ENCODE measurements at regions not wholly inside any gene's neighbourhood (a gene's known extent, or its start where the extent isn't known, plus 50 kb on each side); places are given as distances from the start of the nearest gene placed in this dataset.

DNA sequence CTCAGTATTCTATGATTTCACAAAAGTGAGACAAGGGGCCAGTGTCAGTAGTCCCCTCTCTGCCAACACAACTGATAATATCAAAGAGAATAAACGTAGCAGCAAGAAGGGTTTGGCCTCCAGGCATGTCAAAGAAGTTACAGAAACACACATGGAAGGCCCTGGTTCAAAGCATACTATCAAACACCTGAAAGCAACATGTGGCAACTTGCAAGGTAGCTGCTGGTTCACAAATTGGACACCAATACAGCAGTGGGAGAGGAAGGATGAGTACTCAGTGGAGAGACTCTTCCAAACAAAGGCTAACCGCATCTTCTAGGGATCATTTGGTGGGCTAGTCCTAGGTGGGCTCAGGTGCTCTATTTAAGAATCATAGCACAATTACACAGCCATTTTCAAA lies 74.9 kb upstream of the MAOA start:
- Histone ChIP-seq H3K4me3 (replicated peaks in 1 of 3; ENCODE audit: low read depth in 2 of 3, low read length in 3 of 3) (no peak overlapping the region), H3K27ac (ENCODE audit: low read depth in 1 of 2, low read length in 2 of 2) (no peak overlapping the region), H3K9me3 (replicated peaks in 1 of 2; ENCODE audit: control insufficient read depth in 1 of 2, insufficient read depth in 1 of 2, low read length in 2 of 2) (no peaks in the 10 kb centered on the region), H3K36me3 (replicated peaks in 1 of 2; ENCODE audit: control insufficient read depth in 1 of 2, insufficient read depth in 2 of 2, low read length in 2 of 2) (no peaks in the 10 kb centered on the region), H3K79me2 (ENCODE audit: insufficient read depth, low read length) (no peaks in the 10 kb centered on the region), H3K27me3 (ENCODE audit: control insufficient read depth in 2 of 2, insufficient read depth in 2 of 2, low read length in 2 of 2) (no peaks in the 10 kb centered on the region), H2AFZ (ENCODE audit: insufficient read depth, low read depth, low read length, poor library complexity, severe bottlenecking) (no peak overlapping the region), H3K4me2 (replicated peaks; ENCODE audit: extremely low read depth, low read length, poor library complexity, severe bottlenecking) (no peak overlapping the region), H3K9ac (ENCODE audit: insufficient read depth, low read length, poor library complexity, severe bottlenecking) (no peak overlapping the region), H3K4me1 (ENCODE audit: control insufficient read depth in 1 of 2, insufficient read depth in 2 of 2, low read length in 2 of 2) (peaks cover 0 to 5% of the 10 kb centered on the region in 2 donors), H4K20me1 (ENCODE audit: insufficient read depth, low read length) (no peaks in the 10 kb centered on the region)
- intact Hi-C loops (cut with micrococcal nuclease), result no loop called here
- H3K4me3 Mint-ChIP-seq, result no peak overlapping the region
- TF ChIP-seq, protein P1, sequence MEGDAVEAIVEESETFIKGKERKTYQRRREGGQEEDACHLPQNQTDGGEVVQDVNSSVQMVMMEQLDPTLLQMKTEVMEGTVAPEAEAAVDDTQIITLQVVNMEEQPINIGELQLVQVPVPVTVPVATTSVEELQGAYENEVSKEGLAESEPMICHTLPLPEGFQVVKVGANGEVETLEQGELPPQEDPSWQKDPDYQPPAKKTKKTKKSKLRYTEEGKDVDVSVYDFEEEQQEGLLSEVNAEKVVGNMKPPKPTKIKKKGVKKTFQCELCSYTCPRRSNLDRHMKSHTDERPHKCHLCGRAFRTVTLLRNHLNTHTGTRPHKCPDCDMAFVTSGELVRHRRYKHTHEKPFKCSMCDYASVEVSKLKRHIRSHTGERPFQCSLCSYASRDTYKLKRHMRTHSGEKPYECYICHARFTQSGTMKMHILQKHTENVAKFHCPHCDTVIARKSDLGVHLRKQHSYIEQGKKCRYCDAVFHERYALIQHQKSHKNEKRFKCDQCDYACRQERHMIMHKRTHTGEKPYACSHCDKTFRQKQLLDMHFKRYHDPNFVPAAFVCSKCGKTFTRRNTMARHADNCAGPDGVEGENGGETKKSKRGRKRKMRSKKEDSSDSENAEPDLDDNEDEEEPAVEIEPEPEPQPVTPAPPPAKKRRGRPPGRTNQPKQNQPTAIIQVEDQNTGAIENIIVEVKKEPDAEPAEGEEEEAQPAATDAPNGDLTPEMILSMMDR (IDR thresholded peaks at IDR 0.05), result no peak
- H3K9me3 Mint-ChIP-seq, result no peaks in the 10 kb centered on the region
- DNase-seq, result no peak
- H3K36me3 Mint-ChIP-seq, result no peaks in the 10 kb centered on the region
- peaks cover 0 to 2% (median 0%) of the 10 kb centered on the region in 3 donors for H3K27me3 Mint-ChIP-seq (ENCODE audit: low read depth in 3 of 3)
- no peak overlapping the region for H3K27ac Mint-ChIP-seq
- peaks cover 5% of the 10 kb centered on the region for H3K4me1 Mint-ChIP-seq
- WGBS (ENCODE audit: insufficient coverage), result 100% methylated on average over 1 of the region's 2 CpGs

DNA sequence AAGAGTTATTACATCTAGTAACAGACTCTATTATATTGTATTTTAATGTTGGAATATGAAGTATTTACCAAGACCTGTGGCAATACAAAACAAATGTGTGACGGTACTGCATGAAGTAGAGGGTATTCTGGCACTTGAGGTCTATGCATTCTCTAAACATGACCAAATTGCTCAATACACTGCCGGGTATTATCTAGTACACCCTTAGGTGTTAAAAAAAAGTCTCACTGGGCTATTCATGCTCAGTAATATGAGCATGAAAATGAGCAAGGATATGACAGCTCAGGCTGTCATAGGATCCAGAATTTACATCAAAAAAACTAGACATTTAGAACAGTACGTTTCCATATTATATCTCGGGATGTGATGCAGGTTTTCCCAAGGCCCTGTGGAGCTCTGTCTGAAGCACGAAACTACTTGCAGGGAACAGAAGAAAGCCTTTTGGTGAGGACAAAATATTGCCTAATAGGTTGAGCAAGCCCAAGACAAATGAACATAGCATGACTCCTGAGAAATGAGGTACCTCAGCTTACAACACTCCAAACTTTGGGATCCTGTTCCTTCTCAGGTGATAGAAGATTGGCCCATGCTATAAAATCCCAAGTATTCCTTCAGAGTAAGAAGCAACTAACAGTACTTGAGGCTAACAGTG lies 74.1 kb upstream of the MAOA start:
- TF ChIP-seq, protein P1 (IDR thresholded peaks at IDR 0.05), result no peak
- no peaks in the 10 kb centered on the region for H3K36me3 Mint-ChIP-seq
- H3K9me3 Mint-ChIP-seq, result no peaks in the 10 kb centered on the region
- H4K20me1 ChIP-seq (ENCODE audit: insufficient read depth, low read length), result no peaks in the 10 kb centered on the region
- H3K4me3 Mint-ChIP-seq, result no peak overlapping the region
- H3K4me1 ChIP-seq (ENCODE audit: control insufficient read depth in 1 of 2, insufficient read depth in 2 of 2, low read length in 2 of 2), result peaks cover 0 to 5% of the 10 kb centered on the region in 2 donors
- no CpG with 5 or more reads among the region's 5 CpGs for WGBS (ENCODE audit: insufficient coverage)
- intact Hi-C loops (cut with micrococcal nuclease), result no loop called here
- H3K4me1 Mint-ChIP-seq, result peaks cover 5% of the 10 kb centered on the region
- peak in 1 of 3 donors; percentile 14 for DNase-seq
- H3K4me2 ChIP-seq (replicated peaks; ENCODE audit: extremely low read depth, low read length, poor library complexity, severe bottlenecking), result no peak overlapping the region
- H3K36me3 ChIP-seq (replicated peaks in 1 of 2; ENCODE audit: control insufficient read depth in 1 of 2, insufficient read depth in 2 of 2, low read length in 2 of 2), result no peaks in the 10 kb centered on the region
- no peak overlapping the region for H3K4me3 ChIP-seq (replicated peaks in 1 of 3; ENCODE audit: low read depth in 2 of 3, low read length in 3 of 3)
- no peak overlapping the region for H3K9ac ChIP-seq (ENCODE audit: insufficient read depth, low read length, poor library complexity, severe bottlenecking)
- H3K79me2 ChIP-seq (ENCODE audit: insufficient read depth, low read length), result no peaks in the 10 kb centered on the region
- H3K27ac ChIP-seq (ENCODE audit: low read depth in 1 of 2, low read length in 2 of 2), result no peak overlapping the region
- no peak overlapping the region for H3K27ac Mint-ChIP-seq
- H3K9me3 ChIP-seq (replicated peaks in 1 of 2; ENCODE audit: control insufficient read depth in 1 of 2, insufficient read depth in 1 of 2, low read length in 2 of 2), result no peaks in the 10 kb centered on the region
- H2AFZ ChIP-seq (ENCODE audit: insufficient read depth, low read depth, low read length, poor library complexity, severe bottlenecking), result no peak overlapping the region
- no peaks in the 10 kb centered on the region for H3K27me3 ChIP-seq (ENCODE audit: control insufficient read depth in 2 of 2, insufficient read depth in 2 of 2, low read length in 2 of 2)
- H3K27me3 Mint-ChIP-seq (ENCODE audit: low read depth in 3 of 3), result peaks cover 0 to 2% (median 0%) of the 10 kb centered on the region in 3 donors
